GM03348 (cell line): ENCODE measurements at regions not wholly inside any gene's neighbourhood (a gene's known extent, or its start where the extent isn't known, plus 50 kb on each side); places are given as distances from the start of the nearest gene placed in this dataset.
"Not testable (repeated sequence)": the region's sequence is repeated elsewhere in the genome, so short reads cannot be mapped to it uniquely, and the experiment has no call there.

Experiments used
- DNase-seq: peaks from one replicate; pipeline ENCODE4 v3.0.0; 2012; ENCODE audit warnings: low spot score

GRCh38 chr15:79156704-79157375, 66.3 kb upstream of the RASGRF1 start:
- no peak for DNase-seq

DNA sequence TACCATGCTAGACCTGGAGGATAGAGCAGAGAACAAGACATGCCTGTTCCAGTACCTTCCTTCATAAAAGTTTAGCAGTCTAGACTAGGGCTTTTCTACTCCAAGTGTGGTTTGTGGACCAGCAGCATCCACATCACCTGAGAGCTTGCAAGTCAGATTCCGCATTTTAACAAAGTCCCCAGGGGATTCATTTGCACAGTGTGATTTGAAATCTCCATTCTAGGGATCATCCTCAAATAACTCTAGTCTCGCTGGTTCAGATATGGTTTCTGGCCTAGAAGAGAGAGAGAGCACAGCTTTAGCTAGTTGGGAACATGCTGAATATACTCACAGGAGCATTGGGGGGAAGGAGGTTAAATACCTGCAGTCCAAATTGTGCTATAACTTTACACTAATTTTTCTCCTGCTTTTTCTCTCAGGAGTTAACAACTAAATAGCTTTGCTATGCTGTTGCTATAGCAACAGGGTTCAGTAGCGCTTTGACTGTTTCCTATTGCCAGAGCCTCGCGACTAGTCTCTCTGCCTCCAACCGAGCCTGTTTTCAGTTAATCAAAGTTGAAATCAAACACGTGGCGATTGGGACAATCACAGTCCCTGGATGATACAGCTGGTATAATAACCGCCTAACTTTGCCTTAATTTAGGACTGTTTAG, 64.0 kb upstream of the RASGRF1 start:
- no peak for DNase-seq

- not testable (repeated sequence) for DNase-seq
Observed at GRCh38 chr15:79144290-79144689, 53.7 kb upstream of the RASGRF1 start.

DNA sequence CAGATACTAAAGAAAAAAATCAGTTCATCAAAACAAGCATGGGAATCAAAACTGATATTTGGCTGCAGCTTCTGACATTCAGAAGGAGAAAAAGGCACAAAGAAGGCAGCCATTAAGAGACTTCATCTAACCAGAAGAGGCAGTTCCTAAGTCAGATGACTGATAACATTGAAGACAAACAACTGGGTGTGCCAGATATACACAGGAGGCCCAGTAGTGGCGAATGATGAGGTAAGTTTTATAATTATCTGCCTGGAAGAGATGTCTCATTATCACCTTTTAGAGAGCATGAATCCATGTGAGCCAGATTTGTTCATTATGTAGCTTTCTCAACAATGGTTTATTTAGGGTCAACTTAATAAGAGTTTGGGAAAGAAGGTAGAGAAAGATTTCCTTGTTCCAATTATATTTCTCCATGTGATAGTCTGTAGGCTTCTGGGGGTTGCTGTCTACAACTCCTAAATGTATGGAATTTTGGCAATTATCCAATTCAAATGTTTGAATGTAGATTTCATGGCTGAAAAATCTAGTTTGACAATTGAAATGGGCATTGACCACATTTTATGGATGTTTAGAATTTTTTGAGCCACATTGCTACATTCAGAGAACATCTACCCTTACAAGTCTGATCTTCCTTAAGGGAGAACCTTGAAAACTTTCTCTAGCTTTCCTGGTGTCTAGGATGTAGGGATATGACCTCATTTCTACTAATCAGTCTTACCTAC, 50.4 kb upstream of the RASGRF1 start:
- DNase-seq: no peak
